ENCODE measurements at regions not wholly inside any gene's neighbourhood (a gene's known extent, or its start where the extent isn't known, plus 50 kb on each side); places are given as distances from the start of the nearest gene placed in this dataset.

GRCh38 chr3:106710596-106710995, 666.6 kb upstream of the CCDC54 start:
- no peak for DNase-seq
- H3K9me3 ChIP-seq (ENCODE audit: severe bottlenecking): no peaks in the 10 kb centered on the region
- H3K27me3 ChIP-seq (ENCODE audit: insufficient read depth, low read depth, severe bottlenecking): no peaks in the 10 kb centered on the region
- H3K36me3 ChIP-seq: no peaks in the 10 kb centered on the region
- H3K27ac ChIP-seq: no peak overlapping the region
- no peak for TF ChIP-seq CTCF (IDR thresholded peaks at IDR 0.05; ENCODE audit: low read depth, low read length)
- no peak overlapping the region for H3K4me3 ChIP-seq (ENCODE audit: low read depth, low read length)

- H3K4me3 ChIP-seq (ENCODE audit: low read depth, low read length): no peak overlapping the region
- H3K36me3 ChIP-seq: no peaks in the 10 kb centered on the region
- H3K9me3 ChIP-seq (ENCODE audit: severe bottlenecking): no peaks in the 10 kb centered on the region
- H3K27me3 ChIP-seq (ENCODE audit: insufficient read depth, low read depth, severe bottlenecking): no peaks in the 10 kb centered on the region
- TF ChIP-seq CTCF (IDR thresholded peaks at IDR 0.05; ENCODE audit: low read depth, low read length): no peak
- DNase-seq: no peak
- H3K27ac ChIP-seq: no peak overlapping the region
Measured at GRCh38 chr3:106711650-106712049, 665.6 kb upstream of the CCDC54 start.

- no peak for TF ChIP-seq CTCF (IDR thresholded peaks at IDR 0.05; ENCODE audit: low read depth, low read length)
- DNase-seq: no peak
Measured at GRCh38 chr3:106714400-106714799, 662.8 kb upstream of the CCDC54 start.

GRCh38 chr3:106715286-106715685, 662.0 kb upstream of the CCDC54 start:
- TF ChIP-seq CTCF (IDR thresholded peaks at IDR 0.05; ENCODE audit: low read depth, low read length): no peak
- H3K4me3 ChIP-seq (ENCODE audit: low read depth, low read length): no peak overlapping the region
- no peak overlapping the region for H3K27ac ChIP-seq
- H3K27me3 ChIP-seq (ENCODE audit: insufficient read depth, low read depth, severe bottlenecking): no peaks in the 10 kb centered on the region
- DNase-seq: no peak
- no peaks in the 10 kb centered on the region for H3K36me3 ChIP-seq
- H3K9me3 ChIP-seq (ENCODE audit: severe bottlenecking): no peaks in the 10 kb centered on the region

More at GRCh38 chr3:106714400-106714799, 662.8 kb upstream of the CCDC54 start:
- Histone ChIP-seq H3K36me3 (no peaks in the 10 kb centered on the region), H3K9me3 (ENCODE audit: severe bottlenecking) (no peaks in the 10 kb centered on the region), H3K27ac (no peak overlapping the region), H3K27me3 (ENCODE audit: insufficient read depth, low read depth, severe bottlenecking) (no peaks in the 10 kb centered on the region), H3K4me3 (ENCODE audit: low read depth, low read length) (no peak overlapping the region)

- Histone ChIP-seq H3K27me3 (ENCODE audit: insufficient read depth, low read depth, severe bottlenecking) (no peaks in the 10 kb centered on the region), H3K4me3 (ENCODE audit: low read depth, low read length) (no peak overlapping the region), H3K27ac (no peak overlapping the region), H3K9me3 (ENCODE audit: severe bottlenecking) (peaks cover 6% of the 10 kb centered on the region), H3K36me3 (no peaks in the 10 kb centered on the region)
- TF ChIP-seq CTCF (IDR thresholded peaks at IDR 0.05; ENCODE audit: low read depth, low read length): no peak
- no peak for DNase-seq
Measured at GRCh38 chr3:106717178-106717780, 660.0 kb upstream of the CCDC54 start.

- Histone ChIP-seq H3K36me3 (no peaks in the 10 kb centered on the region), H3K4me3 (ENCODE audit: low read depth, low read length) (no peak overlapping the region), H3K27me3 (ENCODE audit: insufficient read depth, low read depth, severe bottlenecking) (no peaks in the 10 kb centered on the region), H3K9me3 (ENCODE audit: severe bottlenecking) (peaks cover 6% of the 10 kb centered on the region), H3K27ac (no peak overlapping the region)
- TF ChIP-seq CTCF (IDR thresholded peaks at IDR 0.05; ENCODE audit: low read depth, low read length): no peak
- no peak for DNase-seq
Measured at GRCh38 chr3:106719077-106719476, 658.2 kb upstream of the CCDC54 start.
